K562 (cell line): ENCODE measurements at regions not wholly inside any gene's neighbourhood (a gene's known extent, or its start where the extent isn't known, plus 50 kb on each side); places are given as distances from the start of the nearest gene placed in this dataset.
A peak's percentile ranks its signal among the peaks of the same experiment; 100 is the strongest.

Source experiments
- EZH2 ChIP-seq: IDR thresholded peaks from 2 replicates; pipeline ENCODE4 v1.6.1; 2012; ENCODE audit warnings: low read depth, mild to moderate bottlenecking, inconsistent platforms, low read length, borderline replicate concordance
- FOXK2 ChIP-seq, 2 experiments: fragments of 450-650 bp; IDR thresholded peaks in 1 of 2; conservative IDR thresholded peaks in 1 of 2; 2 replicates each; pipeline ENCODE4 v1.6.1; 2016; ENCODE audit warnings: low read depth in 2 of 2, mild to moderate bottlenecking in 1 of 2
- NCOA2 ChIP-seq, 2 experiments: fragments of 450-650 bp; IDR thresholded peaks; 2 replicates each; pipeline ENCODE4 v1.6.1; 2018; ENCODE audit warnings: mild to moderate bottlenecking in 2 of 2, moderate library complexity in 1 of 2; ENCODE audit not compliant: partially characterized antibody in 2 of 2
- NR1H2 ChIP-seq: sonication (generic); formaldehyde crosslinking; IDR thresholded peaks from 2 replicates; pipeline ENCODE4 v1.4.0; 2020; ENCODE audit warnings: mild to moderate bottlenecking, missing genetic modification reagents
- PHTF2 ChIP-seq: fragments of 250-450 bp; sonication (Bioruptor Pico); IDR thresholded peaks from 2 replicates; pipeline ENCODE4 v1.5.0; 2021; ENCODE audit warnings: mild to moderate bottlenecking
- POLR2G ChIP-seq: fragments of 200-400 bp; formaldehyde crosslinking; IDR thresholded peaks from 2 replicates; pipeline ENCODE4 v1.6.1; 2017; ENCODE audit warnings: low read depth, mild to moderate bottlenecking, antibody characterized with exemption, low read length, moderate library complexity
- RBM25 ChIP-seq: fragments of 200-400 bp; formaldehyde crosslinking; IDR thresholded peaks from 2 replicates; pipeline ENCODE4 v1.6.1; 2018; ENCODE audit warnings: low read length, low read depth, moderate library complexity; ENCODE audit not compliant: severe bottlenecking
- SRSF9 ChIP-seq: fragments of 200-400 bp; formaldehyde crosslinking; IDR thresholded peaks from 2 replicates; pipeline ENCODE4 v1.6.1; 2017; ENCODE audit warnings: low read depth, low read length, borderline replicate concordance
- STAT5A ChIP-seq: IDR thresholded peaks from 2 replicates; pipeline ENCODE4 v1.6.1; 2012; ENCODE audit warnings: low read length, inconsistent platforms, borderline replicate concordance
- ZNF695 ChIP-seq: fragments of 450-650 bp; formaldehyde crosslinking; IDR thresholded peaks from 2 replicates; pipeline ENCODE4 v1.4.0; 2020; ENCODE audit warnings: mild to moderate bottlenecking, moderate library complexity
- ZZZ3 ChIP-seq: fragments of 450-650 bp; IDR thresholded peaks from 2 replicates; pipeline ENCODE4 v1.6.1; 2016; ENCODE audit warnings: antibody characterized with exemption, mild to moderate bottlenecking, moderate library complexity
- TF ChIP-seq, protein P1 (sequence below): fragments of 150-350 bp; IDR thresholded peaks from 2 replicates; pipeline ENCODE4 v1.6.1; 2014; ENCODE audit warnings: low read depth, mild to moderate bottlenecking, low read length, borderline replicate concordance
- TF ChIP-seq, protein P2 (sequence below): fragments of 250-450 bp; sonication (Bioruptor Pico); IDR thresholded peaks from 2 replicates; pipeline ENCODE4 v1.8.0; 2021; ENCODE audit warnings: moderate library complexity, mild to moderate bottlenecking, inconsistent platforms
- TF ChIP-seq, protein P3 (sequence below): sonication (generic); formaldehyde crosslinking; IDR thresholded peaks from 2 replicates; pipeline ENCODE4 v1.8.1; 2023; ENCODE audit warnings: mild to moderate bottlenecking, missing genetic modification reagents
- TF ChIP-seq, protein P4 (sequence below): sonication (generic); formaldehyde crosslinking; IDR thresholded peaks from 2 replicates; pipeline ENCODE4 v1.8.0; 2022; ENCODE audit warnings: missing genetic modification reagents, mild to moderate bottlenecking, borderline replicate concordance
- TF ChIP-seq, protein P5 (sequence below): IDR thresholded peaks from 3 replicates; pipeline ENCODE4 v1.6.1; 2011; ENCODE audit warnings: borderline replicate concordance, mild to moderate bottlenecking, moderate library complexity; ENCODE audit not compliant: insufficient read length; ENCODE audit errors: extremely low read depth

DNA sequence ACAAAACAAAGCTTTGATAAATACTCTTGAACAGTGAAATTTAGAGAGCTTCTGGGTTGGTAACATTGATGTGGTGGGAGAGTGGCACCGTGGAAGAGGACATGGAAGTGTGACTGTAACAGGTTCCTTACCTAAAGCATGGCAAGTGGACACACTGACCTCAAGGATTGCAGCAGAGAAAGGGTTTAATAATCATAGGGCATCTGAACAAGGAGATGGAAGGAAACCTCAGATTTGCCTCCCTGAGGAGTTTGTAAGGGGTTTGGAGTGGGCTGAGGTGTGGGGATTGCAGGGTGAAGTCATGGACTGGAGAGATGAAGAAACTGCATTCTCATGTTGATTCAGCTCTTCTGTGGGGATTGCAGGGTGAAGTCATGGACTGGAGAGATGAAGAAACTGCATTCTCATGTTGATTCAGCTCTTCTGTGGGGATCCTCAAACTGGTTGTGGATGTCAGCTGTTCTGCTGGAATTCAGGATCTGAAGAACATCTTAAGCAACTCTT is 83.8 kb upstream of the TLK1 start (continued):
- TF ChIP-seq, protein P1, sequence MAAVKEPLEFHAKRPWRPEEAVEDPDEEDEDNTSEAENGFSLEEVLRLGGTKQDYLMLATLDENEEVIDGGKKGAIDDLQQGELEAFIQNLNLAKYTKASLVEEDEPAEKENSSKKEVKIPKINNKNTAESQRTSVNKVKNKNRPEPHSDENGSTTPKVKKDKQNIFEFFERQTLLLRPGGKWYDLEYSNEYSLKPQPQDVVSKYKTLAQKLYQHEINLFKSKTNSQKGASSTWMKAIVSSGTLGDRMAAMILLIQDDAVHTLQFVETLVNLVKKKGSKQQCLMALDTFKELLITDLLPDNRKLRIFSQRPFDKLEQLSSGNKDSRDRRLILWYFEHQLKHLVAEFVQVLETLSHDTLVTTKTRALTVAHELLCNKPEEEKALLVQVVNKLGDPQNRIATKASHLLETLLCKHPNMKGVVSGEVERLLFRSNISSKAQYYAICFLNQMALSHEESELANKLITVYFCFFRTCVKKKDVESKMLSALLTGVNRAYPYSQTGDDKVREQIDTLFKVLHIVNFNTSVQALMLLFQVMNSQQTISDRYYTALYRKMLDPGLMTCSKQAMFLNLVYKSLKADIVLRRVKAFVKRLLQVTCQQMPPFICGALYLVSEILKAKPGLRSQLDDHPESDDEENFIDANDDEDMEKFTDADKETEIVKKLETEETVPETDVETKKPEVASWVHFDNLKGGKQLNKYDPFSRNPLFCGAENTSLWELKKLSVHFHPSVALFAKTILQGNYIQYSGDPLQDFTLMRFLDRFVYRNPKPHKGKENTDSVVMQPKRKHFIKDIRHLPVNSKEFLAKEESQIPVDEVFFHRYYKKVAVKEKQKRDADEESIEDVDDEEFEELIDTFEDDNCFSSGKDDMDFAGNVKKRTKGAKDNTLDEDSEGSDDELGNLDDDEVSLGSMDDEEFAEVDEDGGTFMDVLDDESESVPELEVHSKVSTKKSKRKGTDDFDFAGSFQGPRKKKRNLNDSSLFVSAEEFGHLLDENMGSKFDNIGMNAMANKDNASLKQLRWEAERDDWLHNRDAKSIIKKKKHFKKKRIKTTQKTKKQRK: no peak
- TF ChIP-seq PHTF2 (CRISPR knock-in tag) (no peak), STAT5A (no peak), ZZZ3 (no peak), NR1H2 (CRISPR knock-in tag) (no peak), EZH2 (no peak), POLR2G (no peak), FOXK2 (conservative IDR thresholded peaks at IDR 0.05 in 1 of 2, IDR thresholded peaks at IDR 0.05 in 1 of 2; ENCODE audit: low read depth in 2 of 2) (peak; percentile 48 to 76; a peak in 2 of 4 replicates), NCOA2 (IDR thresholded peaks at IDR 0.05; ENCODE audit: partially characterized antibody in 2 of 2) (no peak), SRSF9 (no peak), ZNF695 (CRISPR knock-in tag) (no peak), RBM25 (no peak)
- TF ChIP-seq, protein P2, sequence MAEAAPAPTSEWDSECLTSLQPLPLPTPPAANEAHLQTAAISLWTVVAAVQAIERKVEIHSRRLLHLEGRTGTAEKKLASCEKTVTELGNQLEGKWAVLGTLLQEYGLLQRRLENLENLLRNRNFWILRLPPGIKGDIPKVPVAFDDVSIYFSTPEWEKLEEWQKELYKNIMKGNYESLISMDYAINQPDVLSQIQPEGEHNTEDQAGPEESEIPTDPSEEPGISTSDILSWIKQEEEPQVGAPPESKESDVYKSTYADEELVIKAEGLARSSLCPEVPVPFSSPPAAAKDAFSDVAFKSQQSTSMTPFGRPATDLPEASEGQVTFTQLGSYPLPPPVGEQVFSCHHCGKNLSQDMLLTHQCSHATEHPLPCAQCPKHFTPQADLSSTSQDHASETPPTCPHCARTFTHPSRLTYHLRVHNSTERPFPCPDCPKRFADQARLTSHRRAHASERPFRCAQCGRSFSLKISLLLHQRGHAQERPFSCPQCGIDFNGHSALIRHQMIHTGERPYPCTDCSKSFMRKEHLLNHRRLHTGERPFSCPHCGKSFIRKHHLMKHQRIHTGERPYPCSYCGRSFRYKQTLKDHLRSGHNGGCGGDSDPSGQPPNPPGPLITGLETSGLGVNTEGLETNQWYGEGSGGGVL (CRISPR knock-in tag): no peak
- TF ChIP-seq, protein P3, sequence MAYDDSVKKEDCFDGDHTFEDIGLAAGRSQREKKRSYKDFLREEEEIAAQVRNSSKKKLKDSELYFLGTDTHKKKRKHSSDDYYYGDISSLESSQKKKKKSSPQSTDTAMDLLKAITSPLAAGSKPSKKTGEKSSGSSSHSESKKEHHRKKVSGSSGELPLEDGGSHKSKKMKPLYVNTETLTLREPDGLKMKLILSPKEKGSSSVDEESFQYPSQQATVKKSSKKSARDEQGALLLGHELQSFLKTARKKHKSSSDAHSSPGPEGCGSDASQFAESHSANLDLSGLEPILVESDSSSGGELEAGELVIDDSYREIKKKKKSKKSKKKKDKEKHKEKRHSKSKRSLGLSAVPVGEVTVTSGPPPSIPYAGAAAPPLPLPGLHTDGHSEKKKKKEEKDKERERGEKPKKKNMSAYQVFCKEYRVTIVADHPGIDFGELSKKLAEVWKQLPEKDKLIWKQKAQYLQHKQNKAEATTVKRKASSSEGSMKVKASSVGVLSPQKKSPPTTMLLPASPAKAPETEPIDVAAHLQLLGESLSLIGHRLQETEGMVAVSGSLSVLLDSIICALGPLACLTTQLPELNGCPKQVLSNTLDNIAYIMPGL (CRISPR knock-in tag): no peak
- TF ChIP-seq, protein P4, sequence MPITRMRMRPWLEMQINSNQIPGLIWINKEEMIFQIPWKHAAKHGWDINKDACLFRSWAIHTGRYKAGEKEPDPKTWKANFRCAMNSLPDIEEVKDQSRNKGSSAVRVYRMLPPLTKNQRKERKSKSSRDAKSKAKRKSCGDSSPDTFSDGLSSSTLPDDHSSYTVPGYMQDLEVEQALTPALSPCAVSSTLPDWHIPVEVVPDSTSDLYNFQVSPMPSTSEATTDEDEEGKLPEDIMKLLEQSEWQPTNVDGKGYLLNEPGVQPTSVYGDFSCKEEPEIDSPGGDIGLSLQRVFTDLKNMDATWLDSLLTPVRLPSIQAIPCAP: no peak
- TF ChIP-seq, protein P5, sequence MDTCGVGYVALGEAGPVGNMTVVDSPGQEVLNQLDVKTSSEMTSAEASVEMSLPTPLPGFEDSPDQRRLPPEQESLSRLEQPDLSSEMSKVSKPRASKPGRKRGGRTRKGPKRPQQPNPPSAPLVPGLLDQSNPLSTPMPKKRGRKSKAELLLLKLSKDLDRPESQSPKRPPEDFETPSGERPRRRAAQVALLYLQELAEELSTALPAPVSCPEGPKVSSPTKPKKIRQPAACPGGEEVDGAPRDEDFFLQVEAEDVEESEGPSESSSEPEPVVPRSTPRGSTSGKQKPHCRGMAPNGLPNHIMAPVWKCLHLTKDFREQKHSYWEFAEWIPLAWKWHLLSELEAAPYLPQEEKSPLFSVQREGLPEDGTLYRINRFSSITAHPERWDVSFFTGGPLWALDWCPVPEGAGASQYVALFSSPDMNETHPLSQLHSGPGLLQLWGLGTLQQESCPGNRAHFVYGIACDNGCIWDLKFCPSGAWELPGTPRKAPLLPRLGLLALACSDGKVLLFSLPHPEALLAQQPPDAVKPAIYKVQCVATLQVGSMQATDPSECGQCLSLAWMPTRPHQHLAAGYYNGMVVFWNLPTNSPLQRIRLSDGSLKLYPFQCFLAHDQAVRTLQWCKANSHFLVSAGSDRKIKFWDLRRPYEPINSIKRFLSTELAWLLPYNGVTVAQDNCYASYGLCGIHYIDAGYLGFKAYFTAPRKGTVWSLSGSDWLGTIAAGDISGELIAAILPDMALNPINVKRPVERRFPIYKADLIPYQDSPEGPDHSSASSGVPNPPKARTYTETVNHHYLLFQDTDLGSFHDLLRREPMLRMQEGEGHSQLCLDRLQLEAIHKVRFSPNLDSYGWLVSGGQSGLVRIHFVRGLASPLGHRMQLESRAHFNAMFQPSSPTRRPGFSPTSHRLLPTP: no peak
